ENCODE measurements at regions not wholly inside any gene's neighbourhood (a gene's known extent, or its start where the extent isn't known, plus 50 kb on each side); places are given as distances from the start of the nearest gene placed in this dataset.

GRCh38 chr14:88950069-88950468 is 125.6 kb downstream of the TTC8 start:
- TF ChIP-seq, protein P1, sequence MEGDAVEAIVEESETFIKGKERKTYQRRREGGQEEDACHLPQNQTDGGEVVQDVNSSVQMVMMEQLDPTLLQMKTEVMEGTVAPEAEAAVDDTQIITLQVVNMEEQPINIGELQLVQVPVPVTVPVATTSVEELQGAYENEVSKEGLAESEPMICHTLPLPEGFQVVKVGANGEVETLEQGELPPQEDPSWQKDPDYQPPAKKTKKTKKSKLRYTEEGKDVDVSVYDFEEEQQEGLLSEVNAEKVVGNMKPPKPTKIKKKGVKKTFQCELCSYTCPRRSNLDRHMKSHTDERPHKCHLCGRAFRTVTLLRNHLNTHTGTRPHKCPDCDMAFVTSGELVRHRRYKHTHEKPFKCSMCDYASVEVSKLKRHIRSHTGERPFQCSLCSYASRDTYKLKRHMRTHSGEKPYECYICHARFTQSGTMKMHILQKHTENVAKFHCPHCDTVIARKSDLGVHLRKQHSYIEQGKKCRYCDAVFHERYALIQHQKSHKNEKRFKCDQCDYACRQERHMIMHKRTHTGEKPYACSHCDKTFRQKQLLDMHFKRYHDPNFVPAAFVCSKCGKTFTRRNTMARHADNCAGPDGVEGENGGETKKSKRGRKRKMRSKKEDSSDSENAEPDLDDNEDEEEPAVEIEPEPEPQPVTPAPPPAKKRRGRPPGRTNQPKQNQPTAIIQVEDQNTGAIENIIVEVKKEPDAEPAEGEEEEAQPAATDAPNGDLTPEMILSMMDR (IDR thresholded peaks at IDR 0.05; ENCODE audit: poor library complexity, severe bottlenecking), result no peak
- no peak for TF ChIP-seq MXI1 (conservative IDR thresholded peaks at IDR 0.05; ENCODE audit: poor library complexity, severe bottlenecking)
- no peak for TF ChIP-seq EP300 (conservative IDR thresholded peaks at IDR 0.05; ENCODE audit: poor library complexity, severe bottlenecking)
- TF ChIP-seq POLR2AphosphoS5 (IDR thresholded peaks at IDR 0.05), result no peak
- TF ChIP-seq EZH2 (IDR thresholded peaks at IDR 0.05; ENCODE audit: borderline replicate concordance, insufficient read depth, low read length, poor library complexity, severe bottlenecking), result no peak
- no peak for TF ChIP-seq RAD21 (conservative IDR thresholded peaks at IDR 0.05)
- TF ChIP-seq, protein P2, sequence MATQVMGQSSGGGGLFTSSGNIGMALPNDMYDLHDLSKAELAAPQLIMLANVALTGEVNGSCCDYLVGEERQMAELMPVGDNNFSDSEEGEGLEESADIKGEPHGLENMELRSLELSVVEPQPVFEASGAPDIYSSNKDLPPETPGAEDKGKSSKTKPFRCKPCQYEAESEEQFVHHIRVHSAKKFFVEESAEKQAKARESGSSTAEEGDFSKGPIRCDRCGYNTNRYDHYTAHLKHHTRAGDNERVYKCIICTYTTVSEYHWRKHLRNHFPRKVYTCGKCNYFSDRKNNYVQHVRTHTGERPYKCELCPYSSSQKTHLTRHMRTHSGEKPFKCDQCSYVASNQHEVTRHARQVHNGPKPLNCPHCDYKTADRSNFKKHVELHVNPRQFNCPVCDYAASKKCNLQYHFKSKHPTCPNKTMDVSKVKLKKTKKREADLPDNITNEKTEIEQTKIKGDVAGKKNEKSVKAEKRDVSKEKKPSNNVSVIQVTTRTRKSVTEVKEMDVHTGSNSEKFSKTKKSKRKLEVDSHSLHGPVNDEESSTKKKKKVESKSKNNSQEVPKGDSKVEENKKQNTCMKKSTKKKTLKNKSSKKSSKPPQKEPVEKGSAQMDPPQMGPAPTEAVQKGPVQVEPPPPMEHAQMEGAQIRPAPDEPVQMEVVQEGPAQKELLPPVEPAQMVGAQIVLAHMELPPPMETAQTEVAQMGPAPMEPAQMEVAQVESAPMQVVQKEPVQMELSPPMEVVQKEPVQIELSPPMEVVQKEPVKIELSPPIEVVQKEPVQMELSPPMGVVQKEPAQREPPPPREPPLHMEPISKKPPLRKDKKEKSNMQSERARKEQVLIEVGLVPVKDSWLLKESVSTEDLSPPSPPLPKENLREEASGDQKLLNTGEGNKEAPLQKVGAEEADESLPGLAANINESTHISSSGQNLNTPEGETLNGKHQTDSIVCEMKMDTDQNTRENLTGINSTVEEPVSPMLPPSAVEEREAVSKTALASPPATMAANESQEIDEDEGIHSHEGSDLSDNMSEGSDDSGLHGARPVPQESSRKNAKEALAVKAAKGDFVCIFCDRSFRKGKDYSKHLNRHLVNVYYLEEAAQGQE (IDR thresholded peaks at IDR 0.05; ENCODE audit: borderline replicate concordance), result no peak

All from neural cell (in vitro differentiated cells).